K562 (cell line): ENCODE measurements at regions not wholly inside any gene's neighbourhood (a gene's known extent, or its start where the extent isn't known, plus 50 kb on each side); places are given as distances from the start of the nearest gene placed in this dataset.

ENCODE experiments used
- ATAC-seq: fragments of 200-7000 bp; cut with Tn5 transposase; 3 replicates; pipeline ENCODE4 v1.9.1; 2020; ENCODE audit warnings: moderate library complexity
- BruUV-seq: library from RNA; stranded (reverse); fragments of 400-500 nt; replicated peaks from 2 replicates; lab custom pipeline; 2021; lab: Mats Ljungman, UMichigan
- CTCF ChIA-PET: fragments of 300-600 bp; formaldehyde crosslinking; extraction: SDS; loops from one replicate; lab custom pipeline; 2021; ENCODE audit warnings: low intra/inter-chr PET ratio; lab: Yijun Ruan, JAX
- POLR2A ChIA-PET: fragments of 300-600, 350-650 bp; sonication (Branson Sonifier 250); formaldehyde crosslinking; extraction: SDS; loops from one replicate; lab custom pipeline; 2021; ENCODE audit warnings: antibody characterized with exemption, inconsistent platforms; lab: Yijun Ruan, JAX
- DNase-seq, 4 experiments: peaks; one replicate each; pipeline versions ENCODE4 v3.0.0 to v3.0.0-alpha.2; 2011 to 2018; ENCODE audit warnings: low spot score in 3 of 4, mixed read lengths in 3 of 4; ENCODE audit errors: extremely low read depth in 1 of 4
- FAIRE-seq: peaks from 2 replicates; lab custom pipeline; 2011; peaks lifted over from hg19 to GRCh38; lab: Jason Lieb, UNC
- H2AFZ ChIP-seq: 2 replicates; pipeline ENCODE4 v1.6.0; 2011; ENCODE audit warnings: low read depth, low read length, control low read depth, inconsistent platforms
- H3K27ac ChIP-seq: fragments of 200-600 bp; 3 replicates; pipeline ENCODE4 v1.8.0; 2011; ENCODE audit warnings: low read depth, mild to moderate bottlenecking, control low read depth, inconsistent platforms, low read length, moderate library complexity, mixed read lengths; ENCODE audit errors: extremely low read depth
- H3K27me3 ChIP-seq, 2 experiments: fragments of 300-600 bp in 1 of 2; 2 replicates in 1 of 2; 3 replicates in 1 of 2; pipeline versions ENCODE4 v1.6.0 to v1.8.0; 2011; ENCODE audit warnings: inconsistent platforms in 2 of 2, low read length in 2 of 2, mild to moderate bottlenecking in 1 of 2, mixed read lengths in 1 of 2, moderate library complexity in 1 of 2; ENCODE audit not compliant: control insufficient read depth in 2 of 2, insufficient read depth in 2 of 2
- H3K36me3 ChIP-seq: fragments of 300-600 bp; 3 replicates; pipeline ENCODE4 v1.8.0; 2011; ENCODE audit warnings: mild to moderate bottlenecking, low read length, inconsistent platforms; ENCODE audit not compliant: control insufficient read depth, insufficient read depth
- H3K4me1 ChIP-seq, 2 experiments: fragments of 200-600 bp in 1 of 2; replicated peaks in 1 of 2; 2 replicates in 1 of 2; 3 replicates in 1 of 2; pipeline versions ENCODE4 v1.5.1 to v1.8.0; 2011; ENCODE audit warnings: inconsistent platforms in 2 of 2, low read length in 2 of 2, mild to moderate bottlenecking in 1 of 2, mixed read lengths in 1 of 2, moderate library complexity in 1 of 2; ENCODE audit not compliant: control insufficient read depth in 2 of 2, insufficient read depth in 2 of 2
- H3K4me2 ChIP-seq: 2 replicates; pipeline ENCODE4 v1.6.1; 2011; ENCODE audit warnings: low read length, control low read depth, inconsistent platforms, mixed read lengths; ENCODE audit not compliant: insufficient read depth
- H3K4me3 ChIP-seq: fragments of 200-600 bp; sonication (generic), shearing (Covaris generic); 2 replicates; pipeline ENCODE4 v1.5.1; 2016; ENCODE audit warnings: control low read depth, inconsistent platforms
- H3K79me2 ChIP-seq: fragments of 200-600 bp; 3 replicates; pipeline ENCODE4 v1.8.0; 2011; ENCODE audit warnings: low read length, inconsistent platforms; ENCODE audit not compliant: control insufficient read depth, insufficient read depth
- H3K9ac ChIP-seq, 2 experiments: 2 replicates each; pipeline versions ENCODE4 v1.6.0 to v1.6.1; 2011; ENCODE audit warnings: low read depth in 2 of 2, low read length in 2 of 2, control low read depth in 1 of 2, inconsistent platforms in 1 of 2, mild to moderate bottlenecking in 1 of 2, mixed read lengths in 1 of 2; ENCODE audit not compliant: insufficient read depth in 1 of 2
- H3K9me1 ChIP-seq: one replicate; pipeline ENCODE4 v1.6.0; 2011; ENCODE audit warnings: inconsistent platforms, mild to moderate bottlenecking, low read length, moderate library complexity; ENCODE audit not compliant: control insufficient read depth, insufficient read depth
- H3K9me3 ChIP-seq: replicated peaks from 2 replicates; pipeline ENCODE4 v1.5.1; 2011; ENCODE audit warnings: low read depth, low read length, inconsistent platforms; ENCODE audit not compliant: control insufficient read depth, insufficient read depth
- H4K20me1 ChIP-seq: replicated peaks from 2 replicates; pipeline ENCODE4 v1.6.1; 2011; ENCODE audit warnings: low read length, inconsistent platforms, mixed read lengths; ENCODE audit not compliant: control insufficient read depth, insufficient read depth
- C11orf30 ChIP-seq: fragments of 450-650 bp; IDR thresholded peaks from 2 replicates; pipeline ENCODE4 v1.6.1; 2016; ENCODE audit warnings: low read depth, mild to moderate bottlenecking
- E2F4 ChIP-seq: sonication (generic); formaldehyde crosslinking; IDR thresholded peaks from 2 replicates; pipeline ENCODE4 v1.8.0; 2022; ENCODE audit warnings: mild to moderate bottlenecking, low read depth, missing genetic modification reagents
- FOXJ3 ChIP-seq: sonication (generic); formaldehyde crosslinking; IDR thresholded peaks from 2 replicates; pipeline ENCODE4 v1.4.0; 2020; ENCODE audit warnings: mild to moderate bottlenecking, missing genetic modification reagents
- GATAD2B ChIP-seq: fragments of 450-650 bp; IDR thresholded peaks from 2 replicates; pipeline ENCODE4 v1.6.1; 2017; ENCODE audit warnings: mild to moderate bottlenecking, borderline replicate concordance
- HNRNPL ChIP-seq: fragments of 200-400 bp; formaldehyde crosslinking; IDR thresholded peaks from 2 replicates; pipeline ENCODE4 v1.6.1; 2017; ENCODE audit warnings: low read depth, mild to moderate bottlenecking, low read length
- HNRNPUL1 ChIP-seq: fragments of 200-400 bp; formaldehyde crosslinking; IDR thresholded peaks from 2 replicates; pipeline ENCODE4 v1.6.1; 2017; ENCODE audit warnings: low read length
- LARP7 ChIP-seq: fragments of 450-650 bp; IDR thresholded peaks from 2 replicates; pipeline ENCODE4 v1.6.1; 2016
- NELFE ChIP-seq: IDR thresholded peaks from 2 replicates; pipeline ENCODE4 v1.6.1; 2011; ENCODE audit warnings: mild to moderate bottlenecking; ENCODE audit not compliant: insufficient read depth, insufficient read length
- STAT5B ChIP-seq: fragments of 250-450 bp; sonication (Bioruptor Pico); IDR thresholded peaks from 2 replicates; pipeline ENCODE4 v1.8.0; 2021; ENCODE audit warnings: mild to moderate bottlenecking, inconsistent platforms
- ZBTB7A ChIP-seq: IDR thresholded peaks from 2 replicates; pipeline ENCODE4 v1.6.1; 2011; ENCODE audit warnings: low read depth, mild to moderate bottlenecking, low read length, moderate library complexity, borderline replicate concordance; ENCODE audit not compliant: control insufficient read depth
- ZNF274 ChIP-seq: IDR thresholded peaks from 2 replicates; pipeline ENCODE4 v1.6.1; 2011; ENCODE audit warnings: low read depth, mild to moderate bottlenecking, low read length, moderate library complexity, borderline replicate concordance
- ZNF444 ChIP-seq: fragments of 250-450 bp; sonication (Bioruptor Pico); IDR thresholded peaks from 2 replicates; pipeline ENCODE4 v1.4.0; 2020; ENCODE audit warnings: mild to moderate bottlenecking, moderate library complexity
- ZNF830 ChIP-seq: fragments of 250-450 bp; sonication (Bioruptor Pico); IDR thresholded peaks from 2 replicates; pipeline ENCODE4 v1.5.0; 2021; ENCODE audit warnings: mild to moderate bottlenecking
- WGBS: fragments of 100-300 bp; shearing (Covaris generic); methylation state at CpG from one replicate; pipeline ENCODE4 v1.1.6; 2016; ENCODE audit warnings: low coverage, mixed read lengths; ENCODE audit not compliant: insufficient coverage; ENCODE audit errors: missing lambda C conversion rate; 5-methylcytosine and 5-hydroxymethylcytosine counted together
- in situ Hi-C: fragments of 300-500 bp; cut with MboI; formaldehyde crosslinking; loops from 4 replicates; pipeline ENCODE4 v1.15.0; 2018; ENCODE audit warnings: inconsistent platforms, mixed read lengths
- intact Hi-C: fragments of 100-400 bp; cut with micrococcal nuclease; formaldehyde crosslinking; loops from 2 replicates; pipeline ENCODE4 v1.14.2; 2022
- TF ChIP-seq, protein P1 (sequence below): sonication (generic); formaldehyde crosslinking; IDR thresholded peaks from 2 replicates; pipeline ENCODE4 v1.8.1; 2023; ENCODE audit warnings: missing genetic modification reagents, mild to moderate bottlenecking, borderline replicate concordance
- TF ChIP-seq, protein P2 (sequence below): sonication (generic); IDR thresholded peaks from 2 replicates; pipeline ENCODE4 v1.6.1; 2016

DNA sequence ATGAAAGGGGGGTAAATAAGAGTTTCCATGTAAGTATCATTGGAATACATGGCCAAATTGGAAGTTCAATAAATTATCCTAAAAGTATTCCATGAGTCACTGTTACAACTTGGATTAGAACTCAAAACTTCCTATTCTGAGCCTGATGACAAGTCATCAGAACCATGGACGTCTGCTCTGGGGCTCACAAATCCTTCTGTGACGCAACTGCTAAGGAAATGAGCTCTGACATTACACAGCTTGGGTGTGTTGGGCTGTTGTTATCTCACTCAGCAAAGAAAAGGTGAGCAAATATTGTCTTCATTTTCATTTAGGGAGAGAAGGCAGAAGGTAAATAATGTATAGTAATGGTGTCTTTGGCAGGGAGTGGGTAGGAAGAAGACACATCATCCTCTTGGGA lies 214.8 kb upstream of the ADO start (continued):
- TF ChIP-seq, protein P1, sequence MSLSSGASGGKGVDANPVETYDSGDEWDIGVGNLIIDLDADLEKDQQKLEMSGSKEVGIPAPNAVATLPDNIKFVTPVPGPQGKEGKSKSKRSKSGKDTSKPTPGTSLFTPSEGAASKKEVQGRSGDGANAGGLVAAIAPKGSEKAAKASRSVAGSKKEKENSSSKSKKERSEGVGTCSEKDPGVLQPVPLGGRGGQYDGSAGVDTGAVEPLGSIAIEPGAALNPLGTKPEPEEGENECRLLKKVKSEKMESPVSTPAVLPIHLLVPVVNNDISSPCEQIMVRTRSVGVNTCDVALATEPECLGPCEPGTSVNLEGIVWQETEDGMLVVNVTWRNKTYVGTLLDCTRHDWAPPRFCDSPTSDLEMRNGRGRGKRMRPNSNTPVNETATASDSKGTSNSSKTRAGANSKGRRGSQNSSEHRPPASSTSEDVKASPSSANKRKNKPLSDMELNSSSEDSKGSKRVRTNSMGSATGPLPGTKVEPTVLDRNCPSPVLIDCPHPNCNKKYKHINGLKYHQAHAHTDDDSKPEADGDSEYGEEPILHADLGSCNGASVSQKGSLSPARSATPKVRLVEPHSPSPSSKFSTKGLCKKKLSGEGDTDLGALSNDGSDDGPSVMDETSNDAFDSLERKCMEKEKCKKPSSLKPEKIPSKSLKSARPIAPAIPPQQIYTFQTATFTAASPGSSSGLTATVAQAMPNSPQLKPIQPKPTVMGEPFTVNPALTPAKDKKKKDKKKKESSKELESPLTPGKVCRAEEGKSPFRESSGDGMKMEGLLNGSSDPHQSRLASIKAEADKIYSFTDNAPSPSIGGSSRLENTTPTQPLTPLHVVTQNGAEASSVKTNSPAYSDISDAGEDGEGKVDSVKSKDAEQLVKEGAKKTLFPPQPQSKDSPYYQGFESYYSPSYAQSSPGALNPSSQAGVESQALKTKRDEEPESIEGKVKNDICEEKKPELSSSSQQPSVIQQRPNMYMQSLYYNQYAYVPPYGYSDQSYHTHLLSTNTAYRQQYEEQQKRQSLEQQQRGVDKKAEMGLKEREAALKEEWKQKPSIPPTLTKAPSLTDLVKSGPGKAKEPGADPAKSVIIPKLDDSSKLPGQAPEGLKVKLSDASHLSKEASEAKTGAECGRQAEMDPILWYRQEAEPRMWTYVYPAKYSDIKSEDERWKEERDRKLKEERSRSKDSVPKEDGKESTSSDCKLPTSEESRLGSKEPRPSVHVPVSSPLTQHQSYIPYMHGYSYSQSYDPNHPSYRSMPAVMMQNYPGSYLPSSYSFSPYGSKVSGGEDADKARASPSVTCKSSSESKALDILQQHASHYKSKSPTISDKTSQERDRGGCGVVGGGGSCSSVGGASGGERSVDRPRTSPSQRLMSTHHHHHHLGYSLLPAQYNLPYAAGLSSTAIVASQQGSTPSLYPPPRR (CRISPR knock-in tag), result no peak
- TF ChIP-seq HNRNPUL1, result no peak

GRCh38 chr10:62590306-62590705 lies 214.2 kb upstream of the ADO start:
- in situ Hi-C loops, result loop anchor here (25.0 kb wide), 1 partner anchor 1147 kb away; no protein-coding TSS in a partner anchor
- DNase-seq (no peak), ATAC-seq (no peak), FAIRE-seq (no peak)
- no TSS peak for BruUV-seq
- Histone ChIP-seq H3K9ac (no peak overlapping the region), H3K79me2 (no peaks in the 10 kb centered on the region), H3K9me1 (no peaks in the 10 kb centered on the region), H3K4me1 (no peaks in the 10 kb centered on the region), H3K27ac (no peak overlapping the region), H3K36me3 (no peaks in the 10 kb centered on the region), H3K9me3 (no peaks in the 10 kb centered on the region), H2AFZ (no peak overlapping the region), H3K27me3 (no peaks in the 10 kb centered on the region; a peak in 1 of 5 replicates), H3K4me3 (no peak overlapping the region), H3K4me2 (no peak overlapping the region), H4K20me1 (no peaks in the 10 kb centered on the region)
- intact Hi-C loops, result loop anchor here (5.0 to 10.0 kb wide), 4 partner anchors 227 to 1134 kb away; partner anchors contain the start of gene EGR2
- ChIA-PET POLR2A (no interaction called here), CTCF (no interaction called here)
- 2% methylated on average over 3 of the region's 3 CpGs for WGBS
- TF ChIP-seq ZBTB7A, result no peak
- no peak for TF ChIP-seq C11orf30
- TF ChIP-seq STAT5B (CRISPR knock-in tag), result no peak
- TF ChIP-seq LARP7, result no peak
- no peak for TF ChIP-seq FOXJ3 (CRISPR knock-in tag)
- TF ChIP-seq GATAD2B, result no peak
- no peak for TF ChIP-seq ZNF830 (CRISPR knock-in tag)
- no peak for TF ChIP-seq ZNF274
- TF ChIP-seq HNRNPL, result no peak
- TF ChIP-seq E2F4, result no peak
- no peak for TF ChIP-seq ZNF444
- TF ChIP-seq NELFE, result no peak
- TF ChIP-seq, protein P2, sequence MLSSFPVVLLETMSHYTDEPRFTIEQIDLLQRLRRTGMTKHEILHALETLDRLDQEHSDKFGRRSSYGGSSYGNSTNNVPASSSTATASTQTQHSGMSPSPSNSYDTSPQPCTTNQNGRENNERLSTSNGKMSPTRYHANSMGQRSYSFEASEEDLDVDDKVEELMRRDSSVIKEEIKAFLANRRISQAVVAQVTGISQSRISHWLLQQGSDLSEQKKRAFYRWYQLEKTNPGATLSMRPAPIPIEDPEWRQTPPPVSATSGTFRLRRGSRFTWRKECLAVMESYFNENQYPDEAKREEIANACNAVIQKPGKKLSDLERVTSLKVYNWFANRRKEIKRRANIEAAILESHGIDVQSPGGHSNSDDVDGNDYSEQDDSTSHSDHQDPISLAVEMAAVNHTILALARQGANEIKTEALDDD, result no peak
